GM19023 (cell line): ENCODE measurements at regions not wholly inside any gene's neighbourhood (a gene's known extent, or its start where the extent isn't known, plus 50 kb on each side); places are given as distances from the start of the nearest gene placed in this dataset.
"Not testable (repeated sequence)": the region's sequence is repeated elsewhere in the genome, so short reads cannot be mapped to it uniquely, and the experiment has no call there.

ENCODE experiments used
- ATAC-seq: cut with Tn5 transposase; IDR thresholded peaks from one replicate; pipeline ENCODE4 v1.9.1; 2021; ENCODE audit warnings: mild to moderate bottlenecking, moderate library complexity; ENCODE audit not compliant: unreplicated experiment

DNA sequence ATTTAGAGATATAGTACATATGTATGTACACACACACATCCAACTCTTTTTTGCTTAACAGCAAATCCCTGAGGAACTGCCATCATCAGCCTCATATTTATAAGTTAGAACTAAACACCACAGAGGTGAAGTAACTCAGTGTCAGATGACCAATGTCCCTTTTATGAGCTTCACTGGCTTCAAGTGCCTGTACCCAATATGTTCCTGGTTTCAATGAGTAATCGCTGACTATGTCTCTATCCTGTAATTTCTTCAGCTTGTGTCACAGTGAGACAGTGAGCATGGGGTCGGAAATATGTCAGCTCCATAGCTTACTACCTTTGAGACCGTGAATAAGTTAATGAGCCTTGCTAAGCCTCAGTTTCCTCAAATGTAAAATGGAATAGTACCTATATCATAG lies 136.2 kb upstream of the RASGEF1B start:
- ATAC-seq = no peak

DNA sequence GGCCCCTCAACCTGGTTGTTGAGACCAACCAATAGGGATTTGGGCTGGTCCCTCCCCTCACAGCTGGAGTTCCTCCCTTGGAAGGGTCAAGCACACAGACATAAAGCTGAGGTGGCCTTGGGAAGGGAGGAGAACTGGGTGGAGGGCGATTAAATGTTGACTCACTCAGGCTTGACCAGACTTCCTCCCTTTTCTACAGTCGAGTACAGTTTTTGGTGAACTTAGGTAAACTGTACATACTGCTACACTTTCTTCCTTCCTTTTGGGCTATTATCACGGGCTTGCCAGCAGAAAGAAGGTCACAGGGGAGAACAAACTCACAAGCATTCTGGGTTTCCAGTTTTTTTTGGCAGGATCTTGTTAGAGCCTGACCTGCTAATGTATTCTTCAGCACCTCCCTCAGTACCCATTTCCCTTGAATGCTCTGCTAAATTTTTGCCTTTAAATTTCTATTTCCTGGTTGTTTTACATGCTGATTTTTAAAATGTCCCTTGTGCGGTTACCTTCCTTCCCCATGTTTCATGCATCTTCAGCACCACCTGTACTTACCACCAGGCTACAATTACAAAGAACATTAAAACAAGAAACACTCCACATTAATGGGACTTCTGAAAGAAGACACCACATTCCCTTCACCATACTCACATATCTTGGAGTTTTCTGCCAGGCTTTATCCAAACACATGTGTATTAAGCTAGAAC lies 135.2 kb upstream of the RASGEF1B start:
- no peak for ATAC-seq

DNA sequence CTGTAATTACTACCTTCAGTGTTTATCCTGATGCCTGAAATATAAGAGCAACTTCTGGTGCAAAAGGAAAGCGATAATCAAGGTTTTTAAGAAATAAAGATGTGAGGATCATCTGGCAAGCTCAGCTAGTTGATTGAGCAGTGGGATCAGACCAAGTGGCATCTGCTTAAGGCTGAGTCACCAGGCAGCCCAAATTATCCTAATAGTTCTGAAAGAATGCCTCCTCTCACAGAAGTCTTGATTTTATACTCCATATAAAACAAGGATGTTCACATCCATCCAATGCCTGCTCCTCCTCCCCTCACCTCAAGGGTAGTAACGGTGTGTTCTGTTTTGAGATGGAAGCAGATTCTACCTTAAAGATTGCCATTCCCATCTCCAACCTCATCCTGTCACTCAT lies 134.5 kb upstream of the RASGEF1B start:
- no peak for ATAC-seq

DNA sequence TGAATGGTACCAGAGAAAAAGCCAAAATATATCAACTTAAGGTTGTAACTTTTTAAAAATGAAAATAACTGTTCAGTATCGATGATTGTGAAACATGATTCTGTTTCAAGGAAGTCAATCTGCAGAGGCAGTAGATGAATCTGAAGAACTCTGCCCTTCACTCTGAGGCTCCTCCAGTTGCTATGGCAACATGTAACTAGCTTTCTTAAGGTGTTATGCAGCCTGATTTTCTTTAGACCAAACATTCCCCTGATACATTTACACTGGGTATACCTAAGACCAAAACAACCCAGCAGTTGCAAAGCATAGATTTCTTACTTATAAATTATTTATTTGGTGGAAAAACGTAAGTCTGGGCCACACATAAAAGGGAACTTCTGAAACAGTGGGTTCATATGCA lies 133.6 kb upstream of the RASGEF1B start:
- ATAC-seq = no peak

DNA sequence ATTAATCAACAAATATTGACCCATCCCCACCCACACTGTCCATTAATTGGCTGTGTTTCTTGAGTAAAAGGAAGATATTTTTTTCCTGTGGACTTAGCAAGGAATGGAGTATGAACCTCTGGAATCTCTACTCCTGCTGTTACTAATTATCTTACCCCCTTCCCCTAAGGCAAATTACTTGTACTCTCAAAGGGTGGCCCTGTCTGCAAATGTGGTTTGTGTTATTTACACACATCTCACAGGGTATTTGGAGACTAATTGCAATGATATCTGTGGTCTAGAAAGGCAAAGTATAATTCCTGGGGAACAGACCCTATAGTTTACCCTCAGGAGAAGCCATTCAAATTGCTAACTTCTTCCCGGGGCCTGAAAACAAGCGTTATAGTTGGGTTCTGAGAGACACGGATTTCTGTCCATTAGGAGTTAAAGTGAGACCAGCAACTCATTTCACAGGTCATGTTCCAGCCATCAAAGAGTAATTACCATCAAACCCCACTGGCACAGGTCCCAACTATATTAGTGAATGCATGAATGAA lies 133.0 kb upstream of the RASGEF1B start:
- no peak for ATAC-seq

DNA sequence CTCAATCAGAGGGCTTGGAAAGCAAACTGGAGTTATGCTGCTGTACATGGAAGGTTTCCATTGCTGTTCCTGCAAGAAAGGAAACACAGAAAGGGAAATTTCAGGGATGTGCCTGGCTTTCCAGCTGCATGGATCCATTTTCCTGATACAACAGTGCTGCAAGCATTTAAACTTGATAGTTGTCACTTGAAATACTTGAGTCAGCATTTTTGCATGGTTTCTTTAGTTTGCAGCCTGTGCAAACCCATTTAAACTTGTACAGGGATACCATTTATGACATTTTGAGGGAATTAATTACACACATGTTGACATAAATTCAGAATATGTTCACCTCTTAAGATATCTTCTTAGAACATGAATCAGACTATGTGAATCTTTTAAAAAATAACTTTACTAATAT lies 131.1 kb upstream of the RASGEF1B start:
- no peak for ATAC-seq

DNA sequence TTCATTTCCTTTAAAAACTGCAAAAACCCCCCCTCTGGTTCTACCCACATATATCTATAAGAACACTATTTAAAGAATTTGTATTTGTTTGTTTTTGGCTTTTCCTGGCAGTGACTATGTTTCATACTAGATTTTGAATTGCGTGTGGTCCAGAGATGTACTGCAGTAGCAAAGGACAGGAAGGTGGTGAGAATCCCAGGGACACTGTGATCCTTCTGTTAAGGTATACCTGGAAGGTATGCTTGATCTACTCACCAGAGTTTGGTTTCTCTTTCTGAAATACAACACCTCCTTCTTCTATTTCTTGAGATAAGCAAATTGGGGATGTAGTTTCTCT lies 129.6 kb upstream of the RASGEF1B start:
- ATAC-seq = no peak

DNA sequence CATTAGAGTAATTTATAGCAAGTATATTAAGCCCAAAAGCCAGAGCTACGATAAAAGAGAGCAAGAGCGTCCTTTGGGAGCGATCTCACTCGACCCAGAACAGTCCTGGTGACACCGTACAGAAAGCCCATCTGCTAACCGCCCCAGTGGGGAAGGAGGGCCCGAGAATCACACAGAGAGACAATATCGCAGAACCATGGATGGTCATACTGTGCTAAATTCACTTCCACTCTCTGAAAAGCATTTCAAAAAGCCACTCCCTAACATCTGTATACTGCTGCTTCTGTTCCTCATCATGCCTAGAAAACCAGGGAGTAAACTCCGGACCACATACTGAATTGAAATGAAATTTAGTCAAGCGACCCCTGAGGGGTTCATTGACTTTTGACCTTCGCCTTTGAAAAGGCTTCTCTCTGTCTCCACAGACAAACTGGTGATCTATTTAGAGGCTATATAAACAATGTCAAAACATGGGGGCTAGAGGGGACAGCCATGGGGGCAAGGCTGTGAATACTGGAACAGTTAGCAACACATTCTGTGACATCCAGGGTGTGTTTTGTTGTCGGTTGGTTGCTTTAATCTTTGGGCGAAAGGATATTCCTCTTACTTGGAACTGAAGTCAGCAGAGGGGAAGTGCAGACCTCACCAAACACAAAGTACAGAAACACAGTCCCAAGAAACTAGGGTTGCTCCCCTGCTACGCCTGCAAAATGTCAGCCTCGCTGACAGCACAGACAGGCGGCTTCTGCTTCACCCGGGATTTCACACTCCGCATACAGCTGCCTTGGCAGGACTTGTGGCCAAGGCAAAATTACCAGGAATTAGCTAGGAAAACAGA lies 129.0 kb upstream of the RASGEF1B start:
- ATAC-seq = no peak

DNA sequence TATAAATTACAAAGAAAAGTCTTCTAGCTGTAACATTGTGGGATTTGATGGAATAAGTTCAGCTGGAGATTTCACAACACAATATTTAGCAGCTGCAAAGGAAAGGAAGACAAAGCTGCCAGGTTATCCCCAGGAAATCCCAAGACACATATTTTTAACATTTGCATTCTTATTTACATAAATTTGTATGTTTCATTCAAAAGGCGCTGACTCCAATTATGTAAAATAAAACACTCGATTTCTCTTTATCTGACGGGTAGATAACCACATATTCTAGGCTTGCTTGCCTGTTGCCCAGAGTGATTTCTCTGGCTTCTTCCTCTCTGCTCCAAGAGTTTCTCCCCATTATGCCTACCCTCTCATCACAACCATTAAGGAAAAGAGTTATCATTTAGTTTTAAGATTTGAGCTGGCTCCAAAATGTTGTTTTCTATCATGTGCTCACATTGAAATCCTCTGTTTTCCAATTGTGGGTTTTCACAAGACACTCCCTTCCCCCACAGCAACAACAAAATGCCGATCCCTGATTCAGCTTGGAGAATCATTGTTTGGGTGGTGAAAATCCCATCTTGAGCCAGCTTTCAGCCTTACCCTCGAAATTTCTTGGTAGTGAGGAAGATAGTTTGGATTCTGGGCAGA lies 128.2 kb upstream of the RASGEF1B start:
- no peak for ATAC-seq

DNA sequence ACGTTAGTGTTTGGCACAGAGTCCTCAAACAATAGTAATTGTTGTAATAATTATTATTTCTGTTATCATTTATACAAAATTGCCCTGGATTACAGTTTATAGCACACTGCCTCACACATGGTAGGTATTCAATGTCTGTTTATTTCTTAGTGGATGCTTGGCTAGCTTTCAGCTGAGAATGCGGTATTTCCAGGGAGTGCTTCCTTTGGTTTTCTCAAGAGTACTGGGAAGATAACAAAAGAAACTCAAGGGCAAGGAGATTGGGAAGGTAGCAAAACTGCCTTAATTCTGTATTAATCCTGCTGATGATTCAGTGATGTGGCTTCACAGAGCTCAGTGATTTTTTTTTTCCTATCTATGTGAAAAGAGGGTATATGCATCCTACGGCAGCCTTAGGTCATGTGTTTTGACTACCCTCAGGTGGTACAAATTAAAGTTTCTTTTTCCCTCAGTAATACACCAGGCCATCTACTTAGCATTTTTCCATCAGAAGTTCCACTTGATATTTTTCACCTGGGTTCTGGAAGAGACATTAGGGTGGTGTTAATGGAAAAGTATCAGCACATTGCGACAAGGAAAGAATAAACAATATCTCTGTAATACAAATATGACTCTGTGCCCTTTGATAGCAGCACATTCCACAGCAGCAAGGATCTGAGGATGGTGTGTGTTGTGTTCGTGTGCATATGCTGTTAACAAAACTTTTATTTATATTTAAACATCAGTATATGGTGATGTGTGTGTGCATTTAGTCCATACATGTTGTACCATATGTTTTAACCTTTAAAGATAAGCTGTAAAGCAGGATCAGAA lies 124.3 kb upstream of the RASGEF1B start:
- ATAC-seq = no peak

DNA sequence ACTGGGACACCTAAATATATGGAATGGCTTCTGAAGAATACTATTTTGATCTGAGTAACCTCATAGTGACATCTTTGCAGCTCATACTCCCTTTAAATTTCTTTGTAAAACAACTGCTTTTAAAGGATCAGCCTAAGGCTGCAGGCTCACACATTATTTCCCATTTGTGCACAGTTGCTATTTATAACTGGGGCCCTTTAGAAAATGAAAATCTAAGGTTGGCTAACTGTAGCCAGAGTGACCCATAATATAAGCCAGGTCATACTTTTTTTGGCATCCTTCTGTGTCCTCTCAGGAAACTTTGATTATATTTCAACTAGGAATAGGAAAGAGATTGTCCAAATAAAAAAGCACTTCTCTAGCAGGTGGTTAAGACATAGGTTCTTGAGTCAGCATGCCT lies 123.6 kb upstream of the RASGEF1B start:
- ATAC-seq = no peak

DNA sequence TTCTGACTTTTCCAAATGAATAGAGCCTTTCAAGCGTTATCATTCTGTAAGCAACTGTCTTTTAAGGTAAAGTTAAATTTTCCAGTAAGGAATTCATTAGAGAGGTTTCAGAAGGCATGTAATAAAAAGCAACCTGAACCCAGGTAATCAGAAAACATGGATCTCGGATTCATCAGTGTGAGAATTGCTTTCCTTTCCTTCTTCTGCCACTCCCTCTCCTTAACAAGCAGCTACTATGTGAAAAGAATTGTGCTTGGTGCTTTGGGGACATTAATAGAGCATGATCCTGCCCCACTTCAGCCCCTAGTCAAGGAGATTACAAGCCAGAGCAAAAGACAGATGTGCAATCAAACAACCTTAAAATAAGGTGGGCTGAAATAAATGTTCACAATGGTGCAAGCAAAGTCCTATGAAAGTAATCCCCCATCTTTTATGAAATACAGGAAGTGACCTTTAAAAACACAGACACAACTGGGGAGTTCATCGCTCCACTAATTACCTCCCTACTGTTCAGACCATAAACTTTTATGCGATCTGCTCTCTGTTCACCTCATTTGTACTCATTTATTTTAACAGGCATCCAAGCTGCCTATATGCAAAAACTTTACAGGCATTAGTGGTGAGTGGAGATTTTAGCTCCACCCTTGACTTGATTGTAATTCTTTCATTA lies 122.9 kb upstream of the RASGEF1B start:
- no peak for ATAC-seq

DNA sequence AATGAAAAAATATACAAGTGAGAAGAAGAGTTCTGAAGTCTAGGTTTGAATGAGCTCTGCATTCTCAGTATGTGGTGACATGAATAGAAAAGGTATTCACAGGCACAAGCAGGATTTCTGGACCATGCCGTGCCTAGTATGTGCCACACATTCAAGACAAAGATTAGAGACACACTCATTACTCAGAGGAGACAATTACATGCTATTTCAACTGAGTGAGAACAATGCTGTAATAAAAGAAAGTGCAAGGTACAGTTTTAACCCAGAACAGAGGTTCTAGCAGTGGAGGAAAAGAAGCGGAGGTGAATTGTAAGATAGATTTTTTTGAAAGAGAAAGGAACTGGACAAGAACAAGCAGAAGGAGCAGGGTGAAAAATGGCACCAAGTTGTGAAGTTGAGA lies 121.0 kb upstream of the RASGEF1B start:
- ATAC-seq = no peak

DNA sequence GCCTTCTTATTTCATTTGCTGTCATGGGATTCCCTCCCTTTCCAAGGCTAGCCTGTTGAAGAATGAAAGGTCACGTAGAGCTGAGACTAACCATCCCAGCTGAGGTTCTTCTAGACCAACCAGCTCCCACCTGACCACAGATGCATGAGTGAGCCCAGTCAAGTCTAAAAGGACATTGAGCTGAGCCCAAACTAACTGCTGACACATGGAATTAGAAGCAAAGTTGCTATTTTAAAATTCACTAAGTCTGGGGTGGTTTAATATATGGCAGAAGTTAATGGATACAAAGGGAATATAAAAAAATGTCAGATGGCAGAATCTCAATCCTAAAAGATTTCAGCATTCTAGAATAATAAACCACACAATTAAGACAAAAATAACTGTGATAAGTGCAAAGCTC lies 118.9 kb upstream of the RASGEF1B start:
- ATAC-seq = no peak

DNA sequence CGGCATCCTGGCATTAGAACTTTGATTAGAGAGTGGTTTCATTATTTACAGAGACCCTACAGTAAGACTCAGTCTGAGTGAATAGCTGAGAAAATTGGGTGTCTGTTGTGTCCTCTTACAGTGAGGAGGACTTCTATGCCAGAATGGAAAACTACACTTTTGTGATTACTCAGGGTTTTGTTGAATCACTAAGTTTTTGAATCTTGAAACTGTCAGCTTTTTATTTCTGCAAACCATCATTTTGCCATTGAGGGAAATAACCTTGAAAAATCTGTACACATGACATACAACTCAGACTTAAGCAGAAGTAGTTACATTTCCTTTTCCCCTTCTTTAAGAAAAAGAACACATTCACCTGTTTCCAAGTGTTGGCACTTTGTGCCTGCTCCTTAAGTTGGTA lies 117.6 kb upstream of the RASGEF1B start:
- ATAC-seq = no peak

DNA sequence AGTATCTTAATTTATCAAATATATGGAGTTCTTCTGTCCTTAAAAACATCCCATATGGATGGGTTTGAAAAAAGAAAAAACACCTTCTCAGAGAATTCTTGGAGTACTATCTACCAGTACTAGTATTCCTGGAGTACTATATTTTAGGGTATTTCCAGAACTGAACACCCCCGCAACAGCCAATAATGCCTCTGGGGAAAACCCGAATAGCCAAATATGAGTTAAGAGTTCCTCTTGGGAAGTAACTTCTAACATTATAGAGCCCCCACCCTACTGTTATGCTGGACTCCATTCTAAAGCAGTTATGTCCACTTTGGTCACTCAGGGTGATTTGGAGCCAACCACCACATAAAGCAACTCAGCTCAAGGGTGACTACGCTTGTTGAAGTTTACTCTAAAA lies 115.0 kb upstream of the RASGEF1B start:
- no peak for ATAC-seq

DNA sequence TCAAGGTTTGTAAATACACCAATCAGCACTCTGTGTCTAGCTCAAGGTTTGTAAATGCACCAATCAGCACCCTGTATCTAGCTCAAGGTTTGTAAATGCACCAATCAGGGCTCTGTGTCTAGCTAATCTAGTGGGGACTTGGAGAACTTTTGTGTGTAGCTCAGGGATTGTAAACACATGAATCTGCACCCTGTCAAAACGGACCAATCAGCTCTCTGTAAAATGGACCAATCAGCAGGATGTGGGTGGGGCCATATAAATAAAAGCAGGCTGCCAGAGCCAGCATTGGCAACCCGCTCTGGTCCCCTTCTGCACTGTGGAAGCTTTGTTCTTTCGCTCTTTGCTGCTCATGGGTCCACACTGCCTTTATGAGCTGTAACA lies 109.3 kb upstream of the RASGEF1B start:
- ATAC-seq = not testable (repeated sequence)

DNA sequence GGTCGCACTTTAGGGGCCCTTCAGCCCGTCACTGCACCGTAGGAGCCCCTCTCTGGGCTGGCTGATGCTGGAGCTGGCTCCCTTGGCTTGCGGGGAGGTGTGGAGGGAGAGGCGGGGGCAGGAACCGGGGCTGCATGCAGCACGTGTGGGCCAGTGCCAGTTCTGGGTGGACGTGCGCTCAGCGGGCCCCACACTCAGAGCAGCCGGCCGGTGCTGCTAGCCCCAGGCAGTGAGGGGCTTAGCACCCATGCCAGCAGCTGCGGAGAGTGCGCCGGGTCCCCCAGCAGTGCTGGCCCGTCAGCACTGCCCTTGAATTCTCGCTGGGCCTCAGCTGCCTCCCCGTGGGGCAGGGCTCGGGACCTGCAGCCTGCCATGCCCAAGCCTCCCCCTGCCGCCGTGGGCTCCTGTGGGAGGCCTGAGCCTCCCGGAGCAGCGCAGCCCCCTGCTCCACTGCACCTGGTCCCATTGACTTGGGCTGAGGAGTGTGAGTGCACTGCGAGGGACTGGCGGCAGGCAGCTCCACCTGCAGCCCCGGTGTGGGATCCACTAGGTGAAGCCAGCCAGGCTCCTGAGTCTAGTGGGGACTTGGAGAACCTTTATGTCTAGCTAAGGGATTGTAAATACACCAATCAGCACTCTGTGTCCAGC lies 108.8 kb upstream of the RASGEF1B start:
- no peak for ATAC-seq

DNA sequence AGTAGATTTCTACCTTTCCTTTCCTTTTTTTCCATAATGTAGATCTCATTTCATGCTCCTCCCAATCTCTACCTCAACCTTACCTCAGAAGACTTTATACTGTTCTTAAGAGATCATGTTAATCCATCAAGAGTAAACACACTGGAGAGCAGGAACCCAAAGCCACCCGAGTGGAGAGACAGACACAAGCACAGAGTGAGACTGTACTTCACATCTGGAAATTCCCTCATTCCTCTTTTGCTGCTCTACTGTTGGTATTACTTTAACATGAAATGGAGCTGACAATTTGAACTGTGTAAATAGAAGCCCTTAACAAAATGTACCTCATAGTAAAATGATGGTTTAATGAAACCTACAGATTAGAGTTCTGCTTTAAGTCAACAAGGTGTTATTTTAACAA lies 105.7 kb upstream of the RASGEF1B start:
- ATAC-seq = no peak

DNA sequence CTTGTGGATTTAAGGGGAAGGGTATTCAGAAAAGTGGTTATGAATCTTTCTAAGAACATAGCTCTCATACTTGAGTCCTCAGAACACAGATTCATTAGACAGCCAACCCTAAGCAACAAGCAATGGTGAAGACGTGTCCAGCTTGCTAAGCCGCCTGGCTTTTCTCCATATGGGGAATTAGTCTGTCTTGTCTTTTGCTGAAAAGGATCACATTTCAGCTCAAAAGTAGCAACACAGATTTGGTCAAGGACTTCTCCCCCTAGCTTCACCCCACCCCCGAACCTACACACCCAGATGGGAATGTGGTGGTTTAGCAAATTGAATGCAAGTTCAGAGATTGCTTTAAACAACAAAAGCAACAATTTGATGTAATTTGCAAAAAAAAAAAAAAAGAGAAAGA lies 103.3 kb upstream of the RASGEF1B start:
- ATAC-seq = no peak
